ENCODE measurements at regions not wholly inside any gene's neighbourhood (a gene's known extent, or its start where the extent isn't known, plus 50 kb on each side); places are given as distances from the start of the nearest gene placed in this dataset.

GRCh38 chr7:41203542-41203941, 499.3 kb downstream of the INHBA start:
- 61 to 83% (median 71%) methylated on average over 2 of the region's 2 CpGs for WGBS, 3 donors
- no peak for FAIRE-seq

DNA sequence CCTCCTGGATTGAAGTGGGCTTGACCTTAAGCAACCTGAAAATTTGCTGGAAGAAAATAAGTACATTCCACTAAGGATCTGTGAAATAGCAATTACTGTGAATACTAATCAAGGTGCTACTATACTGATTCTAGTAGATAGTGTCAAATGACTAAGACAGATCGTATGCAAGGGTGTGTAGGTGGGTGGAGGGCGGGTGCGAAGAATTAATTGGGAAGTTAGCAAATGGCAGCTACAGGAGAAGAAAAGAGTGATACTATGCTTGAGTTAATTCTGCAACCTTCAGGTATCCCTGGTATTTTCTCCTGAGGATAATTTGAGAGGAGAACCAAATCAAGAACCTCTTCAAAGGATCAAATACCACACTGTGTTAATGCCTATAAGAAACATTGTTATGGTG, 501.9 kb downstream of the INHBA start:
- 79 to 89% (median 87%) methylated on average over 3 of the region's 3 CpGs for WGBS, 3 donors

More at GRCh38 chr7:41203542-41203941, 499.3 kb downstream of the INHBA start:
- H3K4me3 ChIP-seq (ENCODE audit: low read depth in 1 of 3, low read length in 3 of 3): no peak overlapping the region
- no peaks in the 10 kb centered on the region for H3K27me3 ChIP-seq (ENCODE audit: control insufficient read depth in 3 of 3, insufficient read depth in 3 of 3, low read length in 3 of 3)
- no peaks in the 10 kb centered on the region for H3K36me3 ChIP-seq (ENCODE audit: control insufficient read depth in 3 of 3, insufficient read depth in 2 of 3, low read depth in 1 of 3, low read length in 3 of 3)
- no peak overlapping the region for H3K27ac ChIP-seq (ENCODE audit: low read depth in 1 of 3, low read length in 2 of 3)
- no peaks in the 10 kb centered on the region for H3K4me1 ChIP-seq (ENCODE audit: control insufficient read depth in 3 of 3, insufficient read depth in 2 of 3, low read depth in 1 of 3, low read length in 2 of 3)
- H3K9me3 ChIP-seq (ENCODE audit: control insufficient read depth in 2 of 2, insufficient read depth in 1 of 2, low read depth in 1 of 2, low read length in 1 of 2): no peaks in the 10 kb centered on the region
- DNase-seq: no peak

DNA sequence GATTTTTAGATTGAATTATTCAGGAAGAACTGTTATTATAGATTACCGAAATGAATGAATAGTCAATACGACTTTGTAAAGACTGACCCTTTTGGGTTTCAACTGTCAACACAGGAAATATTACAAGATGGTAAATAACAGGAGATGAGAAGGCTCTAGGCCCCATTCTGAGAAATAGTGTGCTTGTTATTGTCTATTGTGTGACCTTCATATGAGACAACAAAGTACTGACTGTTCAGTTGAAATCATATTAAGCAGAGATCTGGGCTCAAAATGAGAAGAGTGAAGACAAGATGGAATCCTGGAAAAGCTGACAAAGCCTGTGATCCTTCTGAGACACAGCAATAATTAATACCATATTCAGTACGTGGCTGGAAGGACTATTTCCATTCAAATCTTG, 503.8 kb downstream of the INHBA start:
- Histone ChIP-seq H3K4me1 (ENCODE audit: control insufficient read depth in 3 of 3, insufficient read depth in 2 of 3, low read depth in 1 of 3, low read length in 2 of 3) (no peaks in the 10 kb centered on the region), H3K9me3 (ENCODE audit: control insufficient read depth in 2 of 2, insufficient read depth in 1 of 2, low read depth in 1 of 2, low read length in 1 of 2) (no peaks in the 10 kb centered on the region), H3K27ac (ENCODE audit: low read depth in 1 of 3, low read length in 2 of 3) (no peak overlapping the region), H3K4me3 (ENCODE audit: low read depth in 1 of 3, low read length in 3 of 3) (no peak overlapping the region), H3K36me3 (ENCODE audit: control insufficient read depth in 3 of 3, insufficient read depth in 2 of 3, low read depth in 1 of 3, low read length in 3 of 3) (no peaks in the 10 kb centered on the region), H3K27me3 (ENCODE audit: control insufficient read depth in 3 of 3, insufficient read depth in 3 of 3, low read length in 3 of 3) (no peaks in the 10 kb centered on the region)
- 80 to 88% (median 80%) methylated on average over 3 of the region's 3 CpGs for WGBS, 3 donors
- no peak for DNase-seq
- no peak for FAIRE-seq

More for the DNA sequence above, 501.9 kb downstream of the INHBA start:
- H3K27me3 ChIP-seq (ENCODE audit: control insufficient read depth in 3 of 3, insufficient read depth in 3 of 3, low read length in 3 of 3): no peaks in the 10 kb centered on the region
- H3K4me3 ChIP-seq (ENCODE audit: low read depth in 1 of 3, low read length in 3 of 3): no peak overlapping the region
- H3K36me3 ChIP-seq (ENCODE audit: control insufficient read depth in 3 of 3, insufficient read depth in 2 of 3, low read depth in 1 of 3, low read length in 3 of 3): no peaks in the 10 kb centered on the region
- no peaks in the 10 kb centered on the region for H3K9me3 ChIP-seq (ENCODE audit: control insufficient read depth in 2 of 2, insufficient read depth in 1 of 2, low read depth in 1 of 2, low read length in 1 of 2)
- no peak overlapping the region for H3K27ac ChIP-seq (ENCODE audit: low read depth in 1 of 3, low read length in 2 of 3)
- no peaks in the 10 kb centered on the region for H3K4me1 ChIP-seq (ENCODE audit: control insufficient read depth in 3 of 3, insufficient read depth in 2 of 3, low read depth in 1 of 3, low read length in 2 of 3)
- FAIRE-seq (no peak), DNase-seq (no peak)

DNA sequence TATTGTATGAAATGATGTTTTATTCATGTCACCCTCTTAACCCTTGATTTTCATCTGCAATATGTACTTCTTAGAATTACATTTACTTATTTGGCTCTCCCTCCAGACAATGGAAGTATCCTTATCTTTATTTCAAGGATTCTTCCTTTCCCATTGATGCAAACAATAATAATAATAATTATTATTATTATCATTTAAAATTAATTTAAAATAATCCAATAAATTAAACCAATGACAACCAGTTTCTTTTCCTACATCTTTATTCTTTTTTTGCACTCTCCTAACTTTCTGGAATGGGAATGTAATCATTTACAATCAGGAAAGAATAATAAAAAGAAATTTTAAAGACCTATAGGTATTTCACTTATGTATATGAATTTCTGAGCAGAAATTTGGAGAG, 504.4 kb downstream of the INHBA start:
- H3K4me1 ChIP-seq (ENCODE audit: control insufficient read depth in 3 of 3, insufficient read depth in 2 of 3, low read depth in 1 of 3, low read length in 2 of 3): no peaks in the 10 kb centered on the region

GRCh38 chr7:41197769-41198168, 505.1 kb downstream of the INHBA start:
- Histone ChIP-seq H3K27ac (ENCODE audit: low read depth in 1 of 3, low read length in 2 of 3) (no peak overlapping the region), H3K4me1 (ENCODE audit: control insufficient read depth in 3 of 3, insufficient read depth in 2 of 3, low read depth in 1 of 3, low read length in 2 of 3) (no peaks in the 10 kb centered on the region), H3K9me3 (ENCODE audit: control insufficient read depth in 2 of 2, insufficient read depth in 1 of 2, low read depth in 1 of 2, low read length in 1 of 2) (no peaks in the 10 kb centered on the region), H3K4me3 (ENCODE audit: low read depth in 1 of 3, low read length in 3 of 3) (no peak overlapping the region), H3K36me3 (ENCODE audit: control insufficient read depth in 3 of 3, insufficient read depth in 2 of 3, low read depth in 1 of 3, low read length in 3 of 3) (no peaks in the 10 kb centered on the region), H3K27me3 (ENCODE audit: control insufficient read depth in 3 of 3, insufficient read depth in 3 of 3, low read length in 3 of 3) (no peaks in the 10 kb centered on the region)
- DNase-seq: no peak
- 66 to 85% (median 73%) methylated on average over 2 of the region's 2 CpGs for WGBS, 3 donors
- no peak for FAIRE-seq

More for the DNA sequence above, 504.4 kb downstream of the INHBA start:
- Histone ChIP-seq H3K27me3 (ENCODE audit: control insufficient read depth in 3 of 3, insufficient read depth in 3 of 3, low read length in 3 of 3) (no peaks in the 10 kb centered on the region), H3K36me3 (ENCODE audit: control insufficient read depth in 3 of 3, insufficient read depth in 2 of 3, low read depth in 1 of 3, low read length in 3 of 3) (no peaks in the 10 kb centered on the region), H3K4me3 (ENCODE audit: low read depth in 1 of 3, low read length in 3 of 3) (no peak overlapping the region), H3K27ac (ENCODE audit: low read depth in 1 of 3, low read length in 2 of 3) (no peak overlapping the region), H3K9me3 (ENCODE audit: control insufficient read depth in 2 of 2, insufficient read depth in 1 of 2, low read depth in 1 of 2, low read length in 1 of 2) (no peaks in the 10 kb centered on the region)
- FAIRE-seq: no peak
- no peak for DNase-seq

DNA sequence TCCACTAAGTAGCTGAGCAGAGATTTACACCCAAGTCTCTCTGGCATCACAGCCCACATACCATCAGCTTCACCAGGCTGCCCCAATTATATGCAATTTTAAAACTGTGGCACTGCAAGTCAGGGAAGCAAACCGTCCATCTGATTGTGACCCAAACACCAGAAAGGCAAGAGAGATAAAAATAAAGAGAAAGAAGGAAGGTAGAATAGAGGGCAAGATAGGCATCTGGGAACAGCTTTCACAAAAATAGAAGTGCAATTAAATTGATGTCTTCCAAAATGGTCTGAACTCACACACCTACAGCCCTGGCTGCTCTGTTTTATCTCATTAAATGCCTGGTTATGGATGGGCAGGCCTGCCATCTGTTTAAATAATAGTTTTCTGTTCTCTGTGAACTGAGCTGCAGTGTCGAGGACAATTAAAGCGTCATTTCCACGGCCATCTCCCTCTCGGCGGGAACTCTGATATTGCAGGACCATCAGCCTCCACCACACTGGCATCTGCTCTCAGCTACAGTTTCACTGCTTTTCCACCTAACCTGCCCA, 509.1 kb downstream of the INHBA start:
- Histone ChIP-seq H3K27me3 (ENCODE audit: control insufficient read depth in 3 of 3, insufficient read depth in 3 of 3, low read length in 3 of 3) (no peaks in the 10 kb centered on the region), H3K9me3 (ENCODE audit: control insufficient read depth in 2 of 2, insufficient read depth in 1 of 2, low read depth in 1 of 2, low read length in 1 of 2) (no peaks in the 10 kb centered on the region), H3K4me1 (ENCODE audit: control insufficient read depth in 3 of 3, insufficient read depth in 2 of 3, low read depth in 1 of 3, low read length in 2 of 3) (no peaks in the 10 kb centered on the region), H3K27ac (ENCODE audit: low read depth in 1 of 3, low read length in 2 of 3) (no peak overlapping the region), H3K4me3 (ENCODE audit: low read depth in 1 of 3, low read length in 3 of 3) (no peak overlapping the region), H3K36me3 (ENCODE audit: control insufficient read depth in 3 of 3, insufficient read depth in 2 of 3, low read depth in 1 of 3, low read length in 3 of 3) (no peaks in the 10 kb centered on the region)
- DNase-seq (no peak), FAIRE-seq (no peak)
- 85 to 93% (median 87%) methylated on average over 6 of the region's 6 CpGs for WGBS, 3 donors

- 46 to 66% (median 60%) methylated on average over 2 of the region's 2 CpGs for WGBS, 3 donors
Measured at GRCh38 chr7:41190581-41190980, 512.3 kb downstream of the INHBA start.

DNA sequence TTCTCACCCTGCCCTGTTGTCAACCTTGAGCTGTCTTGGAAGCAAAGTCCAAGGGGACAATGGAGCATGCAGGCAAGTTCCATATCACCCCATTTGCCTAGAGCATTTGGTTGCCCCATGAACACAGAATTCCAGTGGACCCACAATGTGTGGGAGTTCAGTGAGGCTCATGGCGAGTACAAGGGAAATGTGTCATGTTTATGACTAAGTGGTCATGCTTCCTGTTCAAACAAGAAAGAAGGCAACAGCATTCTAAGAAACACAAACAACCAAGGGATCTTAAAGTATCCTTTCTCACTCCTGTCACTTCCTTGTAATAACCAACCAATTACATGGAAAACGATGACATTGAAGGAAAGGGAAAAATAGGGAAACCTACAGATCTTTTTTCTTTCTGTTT, 513.0 kb downstream of the INHBA start:
- Histone ChIP-seq H3K27ac (ENCODE audit: low read depth in 1 of 3, low read length in 2 of 3) (no peak overlapping the region), H3K27me3 (ENCODE audit: control insufficient read depth in 3 of 3, insufficient read depth in 3 of 3, low read length in 3 of 3) (no peaks in the 10 kb centered on the region), H3K9me3 (ENCODE audit: control insufficient read depth in 2 of 2, insufficient read depth in 1 of 2, low read depth in 1 of 2, low read length in 1 of 2) (no peaks in the 10 kb centered on the region), H3K4me1 (ENCODE audit: control insufficient read depth in 3 of 3, insufficient read depth in 2 of 3, low read depth in 1 of 3, low read length in 2 of 3) (no peaks in the 10 kb centered on the region), H3K4me3 (ENCODE audit: low read depth in 1 of 3, low read length in 3 of 3) (no peak overlapping the region), H3K36me3 (ENCODE audit: control insufficient read depth in 3 of 3, insufficient read depth in 2 of 3, low read depth in 1 of 3, low read length in 3 of 3) (no peaks in the 10 kb centered on the region)
- WGBS, 3 donors: 56 to 64% (median 60%) methylated on average over 2 of the region's 2 CpGs
- DNase-seq (no peak), FAIRE-seq (no peak)

More at GRCh38 chr7:41190581-41190980, 512.3 kb downstream of the INHBA start:
- FAIRE-seq (no peak), DNase-seq (no peak)
- Histone ChIP-seq H3K36me3 (ENCODE audit: control insufficient read depth in 3 of 3, insufficient read depth in 2 of 3, low read depth in 1 of 3, low read length in 3 of 3) (no peaks in the 10 kb centered on the region), H3K9me3 (ENCODE audit: control insufficient read depth in 2 of 2, insufficient read depth in 1 of 2, low read depth in 1 of 2, low read length in 1 of 2) (no peaks in the 10 kb centered on the region), H3K27ac (ENCODE audit: low read depth in 1 of 3, low read length in 2 of 3) (no peak overlapping the region), H3K27me3 (ENCODE audit: control insufficient read depth in 3 of 3, insufficient read depth in 3 of 3, low read length in 3 of 3) (no peaks in the 10 kb centered on the region), H3K4me1 (ENCODE audit: control insufficient read depth in 3 of 3, insufficient read depth in 2 of 3, low read depth in 1 of 3, low read length in 2 of 3) (no peaks in the 10 kb centered on the region), H3K4me3 (ENCODE audit: low read depth in 1 of 3, low read length in 3 of 3) (no peak overlapping the region)
